Parathyroid adenoma (tissue), 2 donors: ENCODE measurements at regions not wholly inside any gene's neighbourhood (a gene's known extent, or its start where the extent isn't known, plus 50 kb on each side); places are given as distances from the start of the nearest gene placed in this dataset.

Experiments used
- H2AFZ ChIP-seq: fragments of 300-600 bp; sonication (generic); one replicate; pipeline ENCODE4 v1.7.0; 2017; ENCODE audit warnings: antibody characterized with exemption, mild to moderate bottlenecking
- H3K27ac ChIP-seq: fragments of 300-600 bp; sonication (generic); one replicate; pipeline ENCODE4 v1.7.0; 2017
- H3K27me3 ChIP-seq: fragments of 300-600 bp; sonication (generic); one replicate; pipeline ENCODE4 v1.7.0; 2017; ENCODE audit warnings: low read length; ENCODE audit not compliant: control insufficient read depth, insufficient read depth
- H3K36me3 ChIP-seq: fragments of 300-600 bp; sonication (generic); one replicate; pipeline ENCODE4 v1.7.0; 2017; ENCODE audit warnings: low read length; ENCODE audit not compliant: control insufficient read depth, insufficient read depth
- H3K4me1 ChIP-seq: fragments of 300-600 bp; sonication (generic); one replicate; pipeline ENCODE4 v1.7.0; 2017; ENCODE audit warnings: control low read depth
- H3K4me2 ChIP-seq: fragments of 300-600 bp; sonication (generic); one replicate; pipeline ENCODE4 v1.7.0; 2017; ENCODE audit warnings: low read length
- H3K4me3 ChIP-seq: fragments of 300-600 bp; sonication (generic); one replicate; pipeline ENCODE4 v1.7.0; 2017; ENCODE audit warnings: low read depth, low read length
- H3K79me2 ChIP-seq: fragments of 300-600 bp; sonication (generic); one replicate; pipeline ENCODE4 v1.7.0; 2017; ENCODE audit warnings: control low read depth
- H3K9ac ChIP-seq: fragments of 300-600 bp; sonication (generic); one replicate; pipeline ENCODE4 v1.7.0; 2017; ENCODE audit warnings: mild to moderate bottlenecking
- H3K9me3 ChIP-seq: fragments of 300-600 bp; sonication (generic); one replicate; pipeline ENCODE4 v1.7.0; 2017; ENCODE audit warnings: low read length; ENCODE audit not compliant: control insufficient read depth
- TF ChIP-seq, protein P1 (sequence below): fragments of 300-600 bp; sonication (generic); IDR thresholded peaks from one replicate; pipeline ENCODE4 v1.7.0; 2017; ENCODE audit warnings: antibody characterized with exemption, mild to moderate bottlenecking
- donor health status: primary hyperparathyroidism.

- Histone ChIP-seq H3K4me3 (peak overlapping the region; percentile 22), H3K9ac (no peak overlapping the region), H3K27me3 (no peaks in the 10 kb centered on the region), H3K4me2 (peak overlapping the region; percentile 70), H3K79me2 (no peaks in the 10 kb centered on the region), H3K36me3 (no peaks in the 10 kb centered on the region), H3K4me1 (no peaks in the 10 kb centered on the region), H3K27ac (no peak overlapping the region), H2AFZ (peak overlapping the region; percentile 75), H3K9me3 (no peaks in the 10 kb centered on the region)
- TF ChIP-seq, protein P1, sequence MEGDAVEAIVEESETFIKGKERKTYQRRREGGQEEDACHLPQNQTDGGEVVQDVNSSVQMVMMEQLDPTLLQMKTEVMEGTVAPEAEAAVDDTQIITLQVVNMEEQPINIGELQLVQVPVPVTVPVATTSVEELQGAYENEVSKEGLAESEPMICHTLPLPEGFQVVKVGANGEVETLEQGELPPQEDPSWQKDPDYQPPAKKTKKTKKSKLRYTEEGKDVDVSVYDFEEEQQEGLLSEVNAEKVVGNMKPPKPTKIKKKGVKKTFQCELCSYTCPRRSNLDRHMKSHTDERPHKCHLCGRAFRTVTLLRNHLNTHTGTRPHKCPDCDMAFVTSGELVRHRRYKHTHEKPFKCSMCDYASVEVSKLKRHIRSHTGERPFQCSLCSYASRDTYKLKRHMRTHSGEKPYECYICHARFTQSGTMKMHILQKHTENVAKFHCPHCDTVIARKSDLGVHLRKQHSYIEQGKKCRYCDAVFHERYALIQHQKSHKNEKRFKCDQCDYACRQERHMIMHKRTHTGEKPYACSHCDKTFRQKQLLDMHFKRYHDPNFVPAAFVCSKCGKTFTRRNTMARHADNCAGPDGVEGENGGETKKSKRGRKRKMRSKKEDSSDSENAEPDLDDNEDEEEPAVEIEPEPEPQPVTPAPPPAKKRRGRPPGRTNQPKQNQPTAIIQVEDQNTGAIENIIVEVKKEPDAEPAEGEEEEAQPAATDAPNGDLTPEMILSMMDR, result peak; percentile 71
These were observed 429.7 kb downstream of the ETS1 start for GRCh38 chr11:128157423-128158298.

DNA sequence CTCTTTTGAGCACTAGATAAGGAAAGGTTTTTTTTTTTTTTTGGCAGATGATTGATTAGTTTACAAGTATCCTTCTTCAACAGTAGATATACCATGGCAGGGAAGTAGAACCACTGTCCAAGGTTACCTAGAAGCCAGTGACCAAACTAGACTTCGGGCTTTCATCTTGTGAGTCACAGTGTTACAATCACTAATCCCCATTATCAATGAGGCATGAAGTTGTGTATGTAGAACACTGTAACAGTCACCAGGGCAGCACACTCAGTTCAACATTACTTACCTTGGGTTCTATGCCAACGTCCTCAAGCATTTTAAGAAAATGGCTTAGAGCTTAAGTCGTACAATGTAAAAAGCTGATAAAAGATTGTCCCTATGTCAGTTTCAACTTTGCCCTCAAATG lies 430.9 kb downstream of the ETS1 start:
- Histone ChIP-seq H2AFZ (no peak overlapping the region), H3K27ac (no peak overlapping the region), H3K4me3 (no peak overlapping the region), H3K9ac (no peak overlapping the region), H3K36me3 (no peaks in the 10 kb centered on the region), H3K27me3 (no peaks in the 10 kb centered on the region), H3K9me3 (no peaks in the 10 kb centered on the region), H3K4me2 (no peak overlapping the region), H3K79me2 (no peaks in the 10 kb centered on the region), H3K4me1 (no peaks in the 10 kb centered on the region)
- TF ChIP-seq, protein P1, result no peak

DNA sequence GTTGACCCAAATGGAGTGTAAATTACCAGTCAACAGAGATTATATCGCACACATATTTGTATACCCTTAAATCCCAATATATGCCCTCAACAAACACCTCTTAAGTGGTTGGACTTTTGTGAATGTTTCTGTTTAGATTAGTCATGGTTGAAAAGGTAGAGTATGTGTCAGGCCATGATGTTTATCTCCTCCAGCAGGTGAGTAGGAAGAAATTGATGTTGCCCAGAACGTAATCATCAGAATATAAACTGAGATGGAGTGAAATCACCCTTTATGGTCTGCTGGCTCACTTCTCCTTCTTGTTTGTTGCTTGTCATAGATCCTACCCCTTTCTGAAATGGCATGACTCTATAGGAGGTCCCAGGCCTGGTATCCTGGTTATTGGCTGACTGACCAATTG lies 431.8 kb downstream of the ETS1 start:
- Histone ChIP-seq H3K27me3 (no peaks in the 10 kb centered on the region), H3K4me2 (no peak overlapping the region), H3K36me3 (no peaks in the 10 kb centered on the region), H3K4me1 (no peaks in the 10 kb centered on the region), H3K9ac (no peak overlapping the region), H3K79me2 (no peaks in the 10 kb centered on the region), H2AFZ (no peak overlapping the region), H3K9me3 (no peaks in the 10 kb centered on the region), H3K27ac (no peak overlapping the region), H3K4me3 (no peak overlapping the region)
- TF ChIP-seq, protein P1, result no peak

GRCh38 chr11:128153697-128154048 lies 433.7 kb downstream of the ETS1 start:
- H3K27me3 ChIP-seq, result no peaks in the 10 kb centered on the region
- no peak overlapping the region for H3K27ac ChIP-seq
- H3K4me1 ChIP-seq, result no peaks in the 10 kb centered on the region
- H2AFZ ChIP-seq, result no peak overlapping the region
- no peak overlapping the region for H3K4me3 ChIP-seq
- TF ChIP-seq, protein P1, result no peak
- H3K4me2 ChIP-seq, result no peak overlapping the region
- no peaks in the 10 kb centered on the region for H3K79me2 ChIP-seq
- no peaks in the 10 kb centered on the region for H3K36me3 ChIP-seq
- H3K9me3 ChIP-seq, result no peaks in the 10 kb centered on the region
- H3K9ac ChIP-seq, result no peak overlapping the region
